Lung (tissue), 11 donors: ENCODE measurements at regions not wholly inside any gene's neighbourhood (a gene's known extent, or its start where the extent isn't known, plus 50 kb on each side); places are given as distances from the start of the nearest gene placed in this dataset.
A peak's percentile ranks its signal among the peaks of the same experiment; 100 is the strongest.

ENCODE experiments used
- ATAC-seq: fragments of 200-7000 bp; cut with Tn5 transposase; one replicate; pipeline ENCODE4 v1.9.1; 2020; ENCODE audit warnings: moderate number of reproducible peaks; ENCODE audit not compliant: insufficient read depth, low FRiP score
- DNase-seq, 3 donors: peaks; one replicate each; pipeline ENCODE4 v3.0.0-alpha.2; 2013 to 2017
- H3K27ac ChIP-seq, 2 donors: one replicate each; pipeline ENCODE4 v1.5.1; 2013; ENCODE audit warnings: mild to moderate bottlenecking in 2 of 2, moderate library complexity in 2 of 2, control low read depth in 1 of 2, inconsistent platforms in 1 of 2, low read depth in 1 of 2, low read length in 1 of 2
- H3K27me3 ChIP-seq, 3 donors: one replicate each; pipeline ENCODE4 v1.5.1; 2013; ENCODE audit warnings: low read length in 2 of 3; ENCODE audit not compliant: control insufficient read depth in 3 of 3, insufficient read depth in 3 of 3
- H3K36me3 ChIP-seq, 4 donors: one replicate each; pipeline ENCODE4 v1.5.1; 2013; ENCODE audit warnings: low read length in 4 of 4, mild to moderate bottlenecking in 1 of 4, moderate library complexity in 1 of 4; ENCODE audit not compliant: control insufficient read depth in 4 of 4, insufficient read depth in 4 of 4
- H3K4me1 ChIP-seq, 5 donors: one replicate each; pipeline ENCODE4 v1.5.1; 2013; ENCODE audit warnings: low read length in 5 of 5, mild to moderate bottlenecking in 2 of 5, moderate library complexity in 1 of 5; ENCODE audit not compliant: control insufficient read depth in 5 of 5, insufficient read depth in 5 of 5
- H3K4me3 ChIP-seq: one replicate; pipeline ENCODE4 v1.5.1; 2013; ENCODE audit warnings: mild to moderate bottlenecking, control low read depth, moderate library complexity
- H3K9ac ChIP-seq, 2 donors: one replicate each; pipeline ENCODE4 v1.5.1; 2013; ENCODE audit warnings: low read length in 2 of 2, control low read depth in 1 of 2; ENCODE audit not compliant: insufficient read depth in 1 of 2
- H3K9me3 ChIP-seq, 4 donors: one replicate each; pipeline ENCODE4 v1.5.1; 2013; ENCODE audit warnings: low read length in 3 of 4, mild to moderate bottlenecking in 1 of 4, moderate library complexity in 1 of 4; ENCODE audit not compliant: control insufficient read depth in 4 of 4, insufficient read depth in 3 of 4
- WGBS, 2 donors: extraction: QIAGEN DNeasy Blood & Tissue Kit; methylation state at CpG; one replicate each; pipeline ENCODE4 v1.1.7; 2013; 5-methylcytosine and 5-hydroxymethylcytosine counted together
- TF ChIP-seq, protein P1 (sequence below): IDR thresholded peaks from 2 replicates; pipeline ENCODE4 v1.5.1; 2012; ENCODE audit warnings: mild to moderate bottlenecking; ENCODE audit errors: control extremely low read depth, extremely low read depth
- donor health status: control.
- donor health status: control.
- donor health status: Bipolar disorder and iron deficiency.
- donor health status: healthy.
- donor health status: DM: yes; HTN: yes; CAD: no.

DNA sequence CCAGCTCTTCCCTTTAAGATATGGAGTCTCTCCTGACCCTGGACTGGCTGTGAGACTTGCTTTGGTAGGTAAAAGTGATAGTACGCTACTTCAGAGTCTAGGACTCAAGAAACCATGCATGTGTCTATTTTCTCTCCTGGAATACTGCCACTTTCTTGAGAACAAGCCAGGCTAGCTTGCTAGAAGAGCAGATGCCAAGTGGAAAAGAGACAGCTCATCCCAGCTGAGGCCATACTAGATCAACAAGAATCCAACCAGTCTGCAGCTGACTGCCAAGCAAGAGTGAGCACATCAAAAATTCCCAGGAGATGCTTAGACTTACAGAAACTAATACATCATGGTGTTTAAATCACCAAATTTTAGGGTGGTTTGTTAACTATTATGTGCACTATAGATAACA is 208.3 kb upstream of the RBMS3 start:
- no peaks in the 10 kb centered on the region for H3K27me3 ChIP-seq
- ATAC-seq: no peak
- H3K36me3 ChIP-seq: no peaks in the 10 kb centered on the region
- DNase-seq: no peak
- H3K9me3 ChIP-seq: no peaks in the 10 kb centered on the region
- WGBS, 2 donors: 82% methylated on average over 1 of the region's 1 CpG
- no peaks in the 10 kb centered on the region for H3K4me1 ChIP-seq
- no peak overlapping the region for H3K27ac ChIP-seq
- TF ChIP-seq, protein P1, sequence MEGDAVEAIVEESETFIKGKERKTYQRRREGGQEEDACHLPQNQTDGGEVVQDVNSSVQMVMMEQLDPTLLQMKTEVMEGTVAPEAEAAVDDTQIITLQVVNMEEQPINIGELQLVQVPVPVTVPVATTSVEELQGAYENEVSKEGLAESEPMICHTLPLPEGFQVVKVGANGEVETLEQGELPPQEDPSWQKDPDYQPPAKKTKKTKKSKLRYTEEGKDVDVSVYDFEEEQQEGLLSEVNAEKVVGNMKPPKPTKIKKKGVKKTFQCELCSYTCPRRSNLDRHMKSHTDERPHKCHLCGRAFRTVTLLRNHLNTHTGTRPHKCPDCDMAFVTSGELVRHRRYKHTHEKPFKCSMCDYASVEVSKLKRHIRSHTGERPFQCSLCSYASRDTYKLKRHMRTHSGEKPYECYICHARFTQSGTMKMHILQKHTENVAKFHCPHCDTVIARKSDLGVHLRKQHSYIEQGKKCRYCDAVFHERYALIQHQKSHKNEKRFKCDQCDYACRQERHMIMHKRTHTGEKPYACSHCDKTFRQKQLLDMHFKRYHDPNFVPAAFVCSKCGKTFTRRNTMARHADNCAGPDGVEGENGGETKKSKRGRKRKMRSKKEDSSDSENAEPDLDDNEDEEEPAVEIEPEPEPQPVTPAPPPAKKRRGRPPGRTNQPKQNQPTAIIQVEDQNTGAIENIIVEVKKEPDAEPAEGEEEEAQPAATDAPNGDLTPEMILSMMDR: no peak
- no peak overlapping the region for H3K4me3 ChIP-seq
- no peak overlapping the region for H3K9ac ChIP-seq

DNA sequence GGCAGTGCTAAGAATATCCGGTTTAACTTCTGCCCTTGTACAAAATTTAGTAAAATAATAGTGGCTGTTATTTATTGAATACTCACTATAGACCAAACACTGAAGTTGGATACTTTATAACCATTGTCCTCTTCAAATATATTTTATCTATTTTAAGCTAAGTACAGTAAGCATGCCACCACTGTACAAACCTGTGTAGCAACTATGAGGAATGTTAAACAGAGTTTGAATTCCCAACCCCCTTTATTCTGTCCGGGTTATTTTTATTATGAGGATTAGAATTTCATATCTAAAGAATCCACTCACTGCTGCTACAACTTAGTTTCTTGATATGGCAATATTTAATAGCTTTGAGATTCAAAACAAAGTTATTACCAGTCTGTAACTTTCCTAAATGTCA is 203.5 kb upstream of the RBMS3 start:
- H3K27me3 ChIP-seq: no peaks in the 10 kb centered on the region
- TF ChIP-seq, protein P1: no peak
- ATAC-seq (no peak), DNase-seq (peak in 2 of 3 donors; percentile 20 to 53)
- no peak overlapping the region for H3K27ac ChIP-seq
- 59 to 75% methylated on average over 2 of the region's 2 CpGs for WGBS, 2 donors
- no peaks in the 10 kb centered on the region for H3K9me3 ChIP-seq
- H3K4me1 ChIP-seq: no peaks in the 10 kb centered on the region
- no peaks in the 10 kb centered on the region for H3K36me3 ChIP-seq
- H3K9ac ChIP-seq: no peak overlapping the region
- H3K4me3 ChIP-seq: no peak overlapping the region

DNA sequence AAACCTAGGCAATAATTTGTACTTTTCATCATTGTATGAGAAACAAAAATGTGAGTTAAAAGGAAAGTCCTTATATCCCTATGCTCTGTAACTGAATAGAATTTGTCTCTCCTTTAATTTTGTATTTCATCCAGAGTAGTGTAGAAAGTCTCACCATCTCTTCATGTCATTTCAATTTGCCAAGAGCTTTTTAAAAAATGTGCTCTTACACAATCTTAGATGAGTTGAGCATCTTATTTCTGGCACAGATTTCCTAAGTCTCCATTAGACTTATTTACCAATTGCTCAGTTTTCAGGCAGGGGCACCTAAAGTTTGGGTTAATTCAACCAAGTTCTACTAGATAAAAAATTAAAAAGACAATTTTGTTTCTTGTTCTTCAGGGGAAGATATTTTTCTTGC is 201.5 kb upstream of the RBMS3 start:
- Histone ChIP-seq H3K27ac (no peak overlapping the region), H3K4me3 (no peak overlapping the region), H3K4me1 (peaks cover 0 to 4% (median 0%) of the 10 kb centered on the region in 5 donors), H3K36me3 (no peaks in the 10 kb centered on the region), H3K9me3 (no peaks in the 10 kb centered on the region), H3K27me3 (no peaks in the 10 kb centered on the region), H3K9ac (no peak overlapping the region)
- TF ChIP-seq, protein P1: no peak
- ATAC-seq: no peak
- DNase-seq: peak in 1 of 3 donors; percentile 26

DNA sequence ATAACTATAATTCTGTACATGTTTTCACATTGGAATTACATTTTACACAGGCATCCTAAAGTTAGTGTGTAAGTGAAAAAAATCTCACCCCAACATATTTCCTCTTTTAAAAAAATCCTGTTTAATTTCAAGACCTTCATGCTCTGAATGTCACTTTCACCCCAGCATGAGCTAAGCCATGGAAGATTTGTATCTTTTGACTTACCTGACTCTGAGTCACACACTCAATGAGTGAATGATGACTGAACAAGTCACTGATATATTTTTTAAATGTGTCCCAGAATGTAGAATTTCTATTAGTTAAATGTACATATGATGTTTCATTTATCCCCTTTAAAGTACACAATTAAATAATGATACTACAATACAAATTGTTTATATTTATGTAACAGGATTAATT is 199.9 kb upstream of the RBMS3 start:
- Histone ChIP-seq H3K36me3 (no peaks in the 10 kb centered on the region), H3K27ac (no peak overlapping the region), H3K4me3 (no peak overlapping the region), H3K9me3 (no peaks in the 10 kb centered on the region), H3K27me3 (no peaks in the 10 kb centered on the region), H3K4me1 (peaks cover 0 to 4% (median 0%) of the 10 kb centered on the region in 5 donors), H3K9ac (no peak overlapping the region)
- no peak for DNase-seq
- ATAC-seq: no peak
- TF ChIP-seq, protein P1: no peak
